SK-N-SH (cell line): ENCODE measurements at regions not wholly inside any gene's neighbourhood (a gene's known extent, or its start where the extent isn't known, plus 50 kb on each side); places are given as distances from the start of the nearest gene placed in this dataset.

Experiments used
- CTCF ChIA-PET: fragments of 300-600, 350-600 bp; formaldehyde crosslinking; extraction: SDS; loops from one replicate; lab custom pipeline; 2021; lab: Yijun Ruan, JAX
- POLR2A ChIA-PET: fragments of 350-600 bp; sonication (Branson Sonifier 250); formaldehyde crosslinking; extraction: SDS; loops from one replicate; lab custom pipeline; 2020; ENCODE audit warnings: antibody characterized with exemption, inconsistent platforms; lab: Yijun Ruan, JAX
- DNase-seq: peaks from one replicate; pipeline ENCODE4 v3.0.0; 2012
- H2AFZ ChIP-seq: fragments of 200-600 bp; sonication (generic); 2 replicates; pipeline ENCODE4 v1.8.1; 2016; ENCODE audit warnings: antibody characterized with exemption, mild to moderate bottlenecking, low read depth
- H3F3A ChIP-seq: fragments of 200-600 bp; sonication (generic); replicated peaks from 2 replicates; pipeline ENCODE3; 2016; ENCODE audit warnings: antibody characterized with exemption, mild to moderate bottlenecking; ENCODE audit not compliant: insufficient read depth
- H3K27ac ChIP-seq, 2 experiments: fragments of 200-500 bp in 1 of 2; fragments of 200-600 bp in 1 of 2; sonication (Bioruptor generic) in 1 of 2; sonication (generic), shearing (Covaris generic) in 1 of 2; 2 replicates each; pipeline versions ENCODE4 v1.5.1 to v1.6.1; 2014 to 2016; ENCODE audit warnings: low read depth in 2 of 2, inconsistent platforms in 1 of 2, low read length in 1 of 2, mild to moderate bottlenecking in 1 of 2, mixed read lengths in 1 of 2
- H3K27me3 ChIP-seq: fragments of 200-600 bp; sonication (generic), shearing (Covaris generic); 2 replicates; pipeline ENCODE4 v1.6.1; 2016; ENCODE audit warnings: mixed run types; ENCODE audit not compliant: insufficient read depth
- H3K36me3 ChIP-seq, 2 experiments: fragments of 200-500 bp in 1 of 2; fragments of 200-600 bp in 1 of 2; sonication (Bioruptor generic) in 1 of 2; sonication (generic) in 1 of 2; replicated peaks in 1 of 2; 2 replicates each; pipeline versions ENCODE3 to v1.5.1; 2014 to 2016; ENCODE audit warnings: low read length in 1 of 2, mild to moderate bottlenecking in 1 of 2; ENCODE audit not compliant: insufficient read depth in 2 of 2, control insufficient read depth in 1 of 2
- H3K4me1 ChIP-seq, 2 experiments: fragments of 200-500 bp in 1 of 2; fragments of 200-600 bp in 1 of 2; sonication (Bioruptor generic) in 1 of 2; sonication (generic), shearing (Covaris generic) in 1 of 2; 2 replicates each; pipeline versions ENCODE4 v1.5.1 to v1.6.1; 2014 to 2016; ENCODE audit warnings: low read depth in 1 of 2, low read length in 1 of 2, mixed run types in 1 of 2; ENCODE audit not compliant: insufficient read depth in 2 of 2, control insufficient read depth in 1 of 2
- H3K4me2 ChIP-seq: fragments of 200-600 bp; sonication (generic), shearing (Covaris generic); 2 replicates; pipeline ENCODE4 v1.6.1; 2017; ENCODE audit warnings: mixed run types
- H3K4me3 ChIP-seq, 2 experiments: fragments of 200-500 bp in 1 of 2; fragments of 200-600 bp in 1 of 2; sonication (Bioruptor generic) in 1 of 2; sonication (generic), shearing (Covaris generic) in 1 of 2; 2 replicates each; pipeline versions ENCODE4 v1.5.1 to v1.8.1; 2014 to 2016; ENCODE audit warnings: low read depth in 2 of 2, inconsistent platforms in 1 of 2, low read length in 1 of 2, mild to moderate bottlenecking in 1 of 2, mixed read lengths in 1 of 2, moderate library complexity in 1 of 2
- H3K79me2 ChIP-seq: fragments of 200-600 bp; sonication (generic); 2 replicates; pipeline ENCODE4 v1.8.1; 2017; ENCODE audit warnings: mild to moderate bottlenecking; ENCODE audit not compliant: insufficient read depth
- H3K9ac ChIP-seq: fragments of 200-600 bp; sonication (generic); 2 replicates; pipeline ENCODE4 v1.6.1; 2017; ENCODE audit warnings: mixed run types
- H3K9me2 ChIP-seq: fragments of 200-600 bp; sonication (generic); 2 replicates; pipeline ENCODE4 v1.6.1; 2017; ENCODE audit warnings: mixed run types
- H3K9me3 ChIP-seq: fragments of 200-600 bp; sonication (generic); 2 replicates; pipeline ENCODE4 v1.6.1; 2017; ENCODE audit warnings: mixed run types, mild to moderate bottlenecking, moderate library complexity
- H4K20me1 ChIP-seq: fragments of 200-600 bp; sonication (generic); 2 replicates; pipeline ENCODE4 v1.6.1; 2017; ENCODE audit warnings: mild to moderate bottlenecking, mixed run types; ENCODE audit not compliant: insufficient read depth
- FOSL2 ChIP-seq: IDR thresholded peaks from 2 replicates; pipeline ENCODE4 v1.4.0; 2012; ENCODE audit warnings: low read depth, mild to moderate bottlenecking, moderate library complexity, borderline replicate concordance
- GABPA ChIP-seq: IDR thresholded peaks from 2 replicates; pipeline ENCODE4 v1.4.0; 2012; ENCODE audit warnings: low read depth, mild to moderate bottlenecking
- GATA2 ChIP-seq: sonication (generic); formaldehyde crosslinking; IDR thresholded peaks from 2 replicates; pipeline ENCODE4 v1.5.0; 2020; ENCODE audit warnings: mild to moderate bottlenecking, missing genetic modification reagents
- IRF3 ChIP-seq: fragments of 150-350 bp; IDR thresholded peaks from 2 replicates; pipeline ENCODE4 v1.6.1; 2016; ENCODE audit warnings: mild to moderate bottlenecking, low read depth, low read length
- MXI1 ChIP-seq: IDR thresholded peaks from 2 replicates; pipeline ENCODE4 v1.6.1; 2012; ENCODE audit warnings: mild to moderate bottlenecking, low read depth, low read length, improper control_type of control experiment
- NRF1 ChIP-seq: IDR thresholded peaks from 2 replicates; pipeline ENCODE4 v1.6.1; 2012; ENCODE audit warnings: low read depth, mild to moderate bottlenecking, low read length
- PBX3 ChIP-seq: IDR thresholded peaks from 2 replicates; pipeline ENCODE4; 2012
- POLR2AphosphoS5 ChIP-seq: IDR thresholded peaks from 2 replicates; pipeline ENCODE4 v1.6.1; 2012; ENCODE audit warnings: low read depth, low read length
- RCOR1 ChIP-seq: fragments of 150-350 bp; IDR thresholded peaks from 2 replicates; pipeline ENCODE4 v1.6.1; 2017; ENCODE audit warnings: antibody characterized with exemption, low read length
- REST ChIP-seq: IDR thresholded peaks from 2 replicates; pipeline ENCODE4 v1.6.1; 2012; ENCODE audit warnings: mild to moderate bottlenecking, low read depth, low read length, moderate library complexity
- RFX5 ChIP-seq: IDR thresholded peaks from 2 replicates; pipeline ENCODE4 v1.6.1; 2012; ENCODE audit warnings: mild to moderate bottlenecking, improper control_type of control experiment, low read length
- TAF1 ChIP-seq: IDR thresholded peaks from 2 replicates; pipeline ENCODE4 v1.6.1; 2012; ENCODE audit warnings: low read depth, mild to moderate bottlenecking, low read length, moderate library complexity, borderline replicate concordance
- TCF12 ChIP-seq: IDR thresholded peaks from 2 replicates; pipeline ENCODE4 v1.4.0; 2012
- TEAD4 ChIP-seq: IDR thresholded peaks from 2 replicates; pipeline ENCODE4 v1.4.0; 2012; ENCODE audit warnings: mild to moderate bottlenecking, borderline replicate concordance; ENCODE audit not compliant: insufficient read depth
- WGBS: methylation state at CpG from one replicate; pipeline ENCODE4 v1.1.6; 2017; ENCODE audit warnings: low lambda C conversion rate; 5-methylcytosine and 5-hydroxymethylcytosine counted together

DNA sequence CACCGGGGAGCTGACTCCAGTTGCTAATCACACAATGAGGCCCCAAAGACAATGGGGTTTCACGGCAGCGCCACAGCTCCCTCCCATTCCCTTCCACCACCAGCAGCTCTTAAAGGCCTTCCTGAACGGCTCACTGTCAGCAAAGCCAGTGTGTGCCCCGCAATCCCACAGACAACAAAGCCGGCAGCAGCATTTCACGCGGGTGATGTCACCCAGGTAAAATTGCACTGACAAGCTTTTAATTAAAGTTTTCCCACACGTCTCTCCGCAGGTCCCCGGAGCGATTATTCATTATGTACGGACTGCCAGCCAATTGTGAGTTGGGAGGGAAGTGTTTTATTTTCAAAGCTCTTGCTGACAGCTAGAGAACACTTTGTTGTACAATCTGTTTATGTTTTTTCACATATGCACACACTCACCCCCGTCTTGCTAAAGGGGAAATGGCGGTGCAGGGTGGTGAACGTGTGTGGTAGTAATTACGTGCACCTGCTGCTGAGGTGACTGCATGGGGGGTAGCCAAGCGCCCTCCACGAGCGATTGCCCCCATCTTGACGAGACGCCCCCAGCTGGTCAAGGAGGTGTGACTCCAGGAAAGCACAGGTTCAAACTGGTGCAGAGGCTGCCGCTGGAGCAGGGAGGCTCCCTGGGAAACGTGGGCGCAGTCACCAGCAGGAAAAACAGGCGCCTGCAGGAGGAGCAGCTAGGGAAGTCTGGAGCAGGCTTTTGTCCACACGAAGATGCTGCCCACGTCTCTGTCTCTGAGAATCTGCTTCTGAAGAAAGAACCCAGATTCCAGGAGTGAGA lies 65.0 kb downstream of the IRX2 start:
- Histone ChIP-seq H3K27ac (no peak overlapping the region), H3K4me2 (no peak overlapping the region), H4K20me1 (no peaks in the 10 kb centered on the region), H3K4me1 (no peaks in the 10 kb centered on the region), H2AFZ (no peak overlapping the region), H3K79me2 (no peaks in the 10 kb centered on the region), H3F3A (no peaks in the 10 kb centered on the region), H3K9ac (no peak overlapping the region), H3K9me3 (no peaks in the 10 kb centered on the region), H3K9me2 (no peaks in the 10 kb centered on the region), H3K36me3 (no peaks in the 10 kb centered on the region), H3K27me3 (peaks cover 10% of the 10 kb centered on the region; the same call in 1 of the 2 replicates), H3K4me3 (no peak overlapping the region)
- DNase-seq, result no peak
- no peak for TF ChIP-seq REST
- TF ChIP-seq RFX5, result no peak
- no peak for TF ChIP-seq MXI1
- no peak for TF ChIP-seq TCF12
- TF ChIP-seq FOSL2, result no peak
- TF ChIP-seq GABPA, result no peak
- no peak for TF ChIP-seq TAF1
- no peak for TF ChIP-seq IRF3
- POLR2A ChIA-PET, result no interaction called here
- 7% methylated on average over 21 of the region's 28 CpGs for WGBS
- CTCF ChIA-PET, result no interaction called here

GRCh38 chr5:2685651-2686272 lies 65.7 kb downstream of the IRX2 start:
- H3K79me2 ChIP-seq, result no peaks in the 10 kb centered on the region
- H3F3A ChIP-seq, result no peaks in the 10 kb centered on the region
- H3K4me1 ChIP-seq, result no peaks in the 10 kb centered on the region
- H3K9me3 ChIP-seq, result no peaks in the 10 kb centered on the region
- no peak overlapping the region for H3K9ac ChIP-seq
- H3K27me3 ChIP-seq, result peaks cover 10% of the 10 kb centered on the region; the same call in 1 of the 2 replicates
- TF ChIP-seq POLR2AphosphoS5 (no peak), IRF3 (no peak), TEAD4 (no peak), NRF1 (no peak), PBX3 (no peak), TCF12 (no peak), RCOR1 (no peak), GATA2 (CRISPR knock-in tag) (no peak), TAF1 (no peak)
- H4K20me1 ChIP-seq, result no peaks in the 10 kb centered on the region
- CTCF ChIA-PET, result no interaction called here
- 0% methylated on average over 4 of the region's 4 CpGs for WGBS
- no peak overlapping the region for H3K27ac ChIP-seq
- no peaks in the 10 kb centered on the region for H3K9me2 ChIP-seq
- H3K4me3 ChIP-seq, result no peak overlapping the region
- no peak for DNase-seq
- no peak overlapping the region for H3K4me2 ChIP-seq
- no peaks in the 10 kb centered on the region for H3K36me3 ChIP-seq
- H2AFZ ChIP-seq, result no peak overlapping the region
- POLR2A ChIA-PET, result no interaction called here
